Left lung (tissue), 4 donors: ENCODE measurements at regions not wholly inside any gene's neighbourhood (a gene's known extent, or its start where the extent isn't known, plus 50 kb on each side); places are given as distances from the start of the nearest gene placed in this dataset.

Experiments used
- ATAC-seq: fragments of 200-7000 bp; cut with Tn5 transposase; one replicate; pipeline ENCODE4 v1.9.1; 2020; ENCODE audit warnings: moderate library complexity
- DNase-seq, 4 donors: peaks; one replicate each; pipeline ENCODE4 v3.0.0-alpha.2; 2013 to 2020
- H3K27ac ChIP-seq, 2 donors: fragments of 200-600 bp; sonication (generic) in 1 of 2; one replicate each; pipeline versions ENCODE4 v1.5.0 to v1.8.0; 2020 to 2021
- H3K27me3 ChIP-seq, 2 donors: fragments of 200-600 bp; sonication (generic) in 1 of 2; one replicate each; pipeline versions ENCODE4 v1.5.0 to v1.8.0; 2020 to 2021
- H3K36me3 ChIP-seq, 2 donors: fragments of 200-600 bp; sonication (generic) in 1 of 2; one replicate each; pipeline versions ENCODE4 v1.5.0 to v1.8.0; 2020 to 2021
- H3K4me1 ChIP-seq, 2 donors: fragments of 200-600 bp; one replicate each; pipeline ENCODE4 v1.8.0; 2021
- H3K4me3 ChIP-seq, 2 donors: fragments of 200-600 bp; sonication (generic) in 1 of 2; one replicate each; pipeline versions ENCODE4 v1.5.0 to v1.8.0; 2020 to 2021; ENCODE audit warnings: mild to moderate bottlenecking in 1 of 2
- H3K9me3 ChIP-seq, 2 donors: fragments of 200-600 bp; sonication (generic) in 1 of 2; one replicate each; pipeline versions ENCODE4 v1.5.0 to v1.8.0; 2020 to 2021
- CTCF ChIP-seq, 2 donors: fragments of 200-600 bp; sonication (generic) in 1 of 2; IDR thresholded peaks; one replicate each; pipeline versions ENCODE4 v1.5.0 to v1.8.0; 2021; ENCODE audit warnings: antibody characterized with exemption in 2 of 2
- intact Hi-C, 2 donors: fragments of 100-400 bp; cut with DNase I; formaldehyde crosslinking; loops; one replicate each; pipeline versions ENCODE4 v1.11.2 to v1.14.2; 2022
- donor health status: DM: no; HTN: yes; CAD: no.
- donor health status: DM: no; HTN: no; CAD: no.

GRCh38 chr18:73917046-73917445 lies 230.6 kb downstream of the FBXO15 start:
- Histone ChIP-seq H3K36me3 (no peaks in the 10 kb centered on the region), H3K9me3 (no peaks in the 10 kb centered on the region), H3K4me3 (no peak overlapping the region), H3K27me3 (no peaks in the 10 kb centered on the region), H3K27ac (no peak overlapping the region), H3K4me1 (no peaks in the 10 kb centered on the region)
- intact Hi-C loops: no loop called here
- ATAC-seq (no peak), DNase-seq (no peak)
- no peak for TF ChIP-seq CTCF (IDR thresholded peaks at IDR 0.05)

- intact Hi-C loops: no loop called here
These were observed 234.1 kb downstream of the FBXO15 start for GRCh38 chr18:73913505-73913904.

GRCh38 chr18:73908323-73908722 lies 239.3 kb downstream of the FBXO15 start:
- no peak for TF ChIP-seq CTCF (IDR thresholded peaks at IDR 0.05)
- no peaks in the 10 kb centered on the region for H3K36me3 ChIP-seq
- H3K4me1 ChIP-seq: no peaks in the 10 kb centered on the region
- no peaks in the 10 kb centered on the region for H3K9me3 ChIP-seq
- ATAC-seq (peak; percentile 68), DNase-seq (peak in 2 of 4 donors; percentile 3 to 13)
- no peak overlapping the region for H3K27ac ChIP-seq
- no peak overlapping the region for H3K4me3 ChIP-seq
- H3K27me3 ChIP-seq: no peaks in the 10 kb centered on the region
- intact Hi-C loops: no loop called here

More at GRCh38 chr18:73913505-73913904, 234.1 kb downstream of the FBXO15 start:
- no peak overlapping the region for H3K27ac ChIP-seq
- no peak for DNase-seq
- H3K36me3 ChIP-seq: no peaks in the 10 kb centered on the region
- no peaks in the 10 kb centered on the region for H3K9me3 ChIP-seq
- no peak for ATAC-seq
- TF ChIP-seq CTCF (IDR thresholded peaks at IDR 0.05): no peak
- H3K4me1 ChIP-seq: no peaks in the 10 kb centered on the region
- no peaks in the 10 kb centered on the region for H3K27me3 ChIP-seq
- H3K4me3 ChIP-seq: no peak overlapping the region

GRCh38 chr18:73901566-73901965 lies 246.1 kb downstream of the FBXO15 start:
- Histone ChIP-seq H3K27me3 (no peaks in the 10 kb centered on the region), H3K4me1 (no peaks in the 10 kb centered on the region), H3K4me3 (no peak overlapping the region), H3K36me3 (no peaks in the 10 kb centered on the region), H3K9me3 (no peaks in the 10 kb centered on the region), H3K27ac (no peak overlapping the region)
- ATAC-seq (no peak), DNase-seq (no peak)
- intact Hi-C loops: no loop called here
- TF ChIP-seq CTCF (IDR thresholded peaks at IDR 0.05): no peak

- H3K4me1 ChIP-seq: no peaks in the 10 kb centered on the region
- H3K9me3 ChIP-seq: no peaks in the 10 kb centered on the region
- intact Hi-C loops: no loop called here
- TF ChIP-seq CTCF (IDR thresholded peaks at IDR 0.05): no peak
- ATAC-seq (no peak), DNase-seq (no peak)
- no peaks in the 10 kb centered on the region for H3K36me3 ChIP-seq
- H3K27me3 ChIP-seq: no peaks in the 10 kb centered on the region
- no peak overlapping the region for H3K4me3 ChIP-seq
- H3K27ac ChIP-seq: no peak overlapping the region
These were observed 246.5 kb downstream of the FBXO15 start for GRCh38 chr18:73901151-73901550.
